GM12878 (cell line): ENCODE measurements at regions not wholly inside any gene's neighbourhood (a gene's known extent, or its start where the extent isn't known, plus 50 kb on each side); places are given as distances from the start of the nearest gene placed in this dataset.

ENCODE experiments used
- ATAC-seq: fragments of 200-7000 bp; cut with Tn5 transposase; 3 replicates; pipeline ENCODE4 v1.9.1; 2020; ENCODE audit warnings: mild to moderate bottlenecking, moderate library complexity
- BruUV-seq: library from RNA; stranded (reverse); fragments of 400-500 nt; replicated peaks from 2 replicates; lab custom pipeline; 2021; lab: Mats Ljungman, UMichigan
- CTCF ChIA-PET: fragments of 300-600 bp; sonication (Branson Sonifier 250); formaldehyde crosslinking; extraction: SDS; loops from one replicate; lab custom pipeline; 2021; ENCODE audit warnings: inconsistent platforms; lab: Yijun Ruan, JAX
- POLR2A ChIA-PET: fragments of 350-600 bp; formaldehyde crosslinking; extraction: SDS; loops from one replicate; lab custom pipeline; 2021; ENCODE audit warnings: inconsistent platforms; lab: Charles Lee
- RAD21 ChIA-PET: fragments of 300-600 bp; sonication (Branson Sonifier 250); formaldehyde crosslinking; loops from one replicate; lab custom pipeline; 2023; ENCODE audit warnings: antibody characterized with exemption; ENCODE audit not compliant: unreplicated experiment; lab: Charles Lee
- SMC1A ChIA-PET: fragments of 300-600 bp; sonication (Branson Sonifier 250); formaldehyde crosslinking; loops from one replicate; lab custom pipeline; 2023; ENCODE audit not compliant: unreplicated experiment, uncharacterized antibody; lab: Charles Lee
- DNase-seq: peaks from one replicate; pipeline ENCODE4 v3.0.0-alpha.2; 2011; ENCODE audit warnings: low read depth, low spot score
- FAIRE-seq: peaks from 3 replicates; lab custom pipeline; 2011; peaks lifted over from hg19 to GRCh38; lab: Jason Lieb, UNC
- H2AFZ ChIP-seq: 2 replicates; pipeline ENCODE4 v1.6.0; 2011; ENCODE audit warnings: low read depth, low read length, control low read depth; ENCODE audit not compliant: control insufficient read depth
- H3K27ac ChIP-seq: 2 replicates; pipeline ENCODE4 v1.5.1; 2011; ENCODE audit warnings: control low read depth; ENCODE audit not compliant: control insufficient read depth, insufficient read depth
- H3K27me3 ChIP-seq, 2 experiments: replicated peaks in 1 of 2; 2 replicates each; pipeline versions ENCODE4 v1.6.0 to v1.6.1; 2011; ENCODE audit warnings: low read length in 1 of 2; ENCODE audit not compliant: control insufficient read depth in 2 of 2, insufficient read depth in 2 of 2
- H3K36me3 ChIP-seq, 2 experiments: 2 replicates each; pipeline ENCODE4 v1.5.1; 2011; ENCODE audit warnings: low read length in 1 of 2; ENCODE audit not compliant: control insufficient read depth in 2 of 2, insufficient read depth in 2 of 2
- H3K4me1 ChIP-seq: 2 replicates; pipeline ENCODE4 v1.6.1; 2011; ENCODE audit warnings: mild to moderate bottlenecking, low read length, moderate library complexity, mixed read lengths; ENCODE audit not compliant: control insufficient read depth, insufficient read depth
- H3K4me2 ChIP-seq: 2 replicates; pipeline ENCODE4 v1.6.0; 2011; ENCODE audit warnings: control low read depth; ENCODE audit not compliant: control insufficient read depth, insufficient read depth
- H3K4me3 ChIP-seq: fragments of 200-600 bp; sonication (generic); 2 replicates; pipeline ENCODE4 v1.5.1; 2016
- H3K79me2 ChIP-seq: 2 replicates; pipeline ENCODE4 v1.6.0; 2011; ENCODE audit warnings: low read length; ENCODE audit not compliant: control insufficient read depth, insufficient read depth
- H3K9ac ChIP-seq: 2 replicates; pipeline ENCODE4 v1.8.0; 2011; ENCODE audit warnings: low read length, control low read depth, mixed read lengths; ENCODE audit not compliant: control insufficient read depth, insufficient read depth
- H3K9me3 ChIP-seq: replicated peaks from 3 replicates; pipeline ENCODE4 v1.5.1; 2011; ENCODE audit warnings: mild to moderate bottlenecking, low read length; ENCODE audit not compliant: control insufficient read depth, insufficient read depth
- H4K20me1 ChIP-seq: 2 replicates; pipeline ENCODE4 v1.6.0; 2011; ENCODE audit not compliant: control insufficient read depth, insufficient read depth
- CEBPZ ChIP-seq: fragments of 150-350 bp; IDR thresholded peaks from 2 replicates; pipeline ENCODE4 v1.6.1; 2016; ENCODE audit warnings: low read depth, low read length
- CREM ChIP-seq: IDR thresholded peaks from 2 replicates; pipeline ENCODE4 v1.6.1; 2014; ENCODE audit warnings: antibody characterized with exemption, low read depth
- E4F1 ChIP-seq: fragments of 450-650 bp; IDR thresholded peaks from 2 replicates; pipeline ENCODE4 v1.6.1; 2018; ENCODE audit warnings: borderline replicate concordance, mild to moderate bottlenecking; ENCODE audit not compliant: partially characterized antibody
- EGR1 ChIP-seq, 2 experiments: IDR thresholded peaks; 1 replicate in 1 of 2; 2 replicates in 1 of 2; pipeline ENCODE4 v1.6.1; 2011 to 2012; ENCODE audit warnings: low read depth in 2 of 2, low read length in 2 of 2, borderline replicate concordance in 1 of 2, mild to moderate bottlenecking in 1 of 2, moderate library complexity in 1 of 2
- KDM1A ChIP-seq: fragments of 200-600 bp; sonication (generic); IDR thresholded peaks from 2 replicates; pipeline ENCODE4 v1.6.1; 2016; ENCODE audit warnings: borderline replicate concordance
- NRF1 ChIP-seq: conservative IDR thresholded peaks from 2 replicates; pipeline ENCODE4 v1.6.1; 2011; ENCODE audit warnings: mild to moderate bottlenecking, low read depth, low read length, improper control_type of control experiment
- PKNOX1 ChIP-seq: fragments of 450-650 bp; IDR thresholded peaks from 2 replicates; pipeline ENCODE4 v1.6.1; 2016; ENCODE audit warnings: mild to moderate bottlenecking
- REST ChIP-seq: IDR thresholded peaks from 2 replicates; pipeline ENCODE4 v1.6.1; 2012; ENCODE audit warnings: mild to moderate bottlenecking, low read depth, low read length
- STAT3 ChIP-seq: IDR thresholded peaks from 2 replicates; pipeline ENCODE4 v1.6.1; 2011; ENCODE audit warnings: low read depth, low read length, improper control_type of control experiment
- ZBTB11 ChIP-seq: fragments of 450-650 bp; formaldehyde crosslinking; IDR thresholded peaks from 2 replicates; pipeline ENCODE4 v1.5.0; 2022; ENCODE audit warnings: mild to moderate bottlenecking, missing genetic modification characterization
- WGBS: methylation state at CpG from one replicate; pipeline ENCODE4 v1.1.6; 2016; ENCODE audit warnings: low lambda C conversion rate; ENCODE audit not compliant: insufficient replicate concordance, insufficient coverage; ENCODE audit errors: missing lambda C conversion rate; 5-methylcytosine and 5-hydroxymethylcytosine counted together
- in situ Hi-C: fragments of 300-500 bp; cut with MboI; formaldehyde crosslinking; loops from 9 replicates; pipeline ENCODE4 v1.14.3; 2018; ENCODE audit warnings: mixed read lengths
- intact Hi-C: fragments of 100-400 bp; cut with micrococcal nuclease; formaldehyde crosslinking; loops from one replicate; pipeline ENCODE4 v1.14.2; 2022; ENCODE audit not compliant: unreplicated experiment

- WGBS = 0% methylated on average over 2 of the region's 2 CpGs
- POLR2A ChIA-PET = no interaction called here
- no peak overlapping the region for H3K4me3 ChIP-seq
- TF ChIP-seq REST = no peak
- TF ChIP-seq STAT3 = no peak
- TF ChIP-seq CEBPZ = no peak
- TF ChIP-seq E4F1 = no peak
- no peak for TF ChIP-seq EGR1 (IDR thresholded peaks at IDR 0.05; ENCODE audit: borderline replicate concordance in 1 of 2, low read depth in 2 of 2, low read length in 2 of 2)
- TF ChIP-seq KDM1A = no peak
- TF ChIP-seq ZBTB11 (CRISPR knock-in tag) = no peak
- TF ChIP-seq NRF1 = no peak
- no peak for TF ChIP-seq CREM
- no peak for TF ChIP-seq PKNOX1
These were observed 206.2 kb downstream of the SLCO4C1 start for GRCh38 chr5:102089883-102090282.

More at GRCh38 chr5:102089883-102090282, 206.2 kb downstream of the SLCO4C1 start:
- no TSS peak for BruUV-seq
- no peaks in the 10 kb centered on the region for H4K20me1 ChIP-seq
- no peaks in the 10 kb centered on the region for H3K79me2 ChIP-seq
- no peak for ATAC-seq
- CTCF ChIA-PET = interaction anchor here (1.0 kb wide), 1 partner anchor 148 kb away, joined by 4 read pairs; no protein-coding TSS in a partner anchor
- H3K9me3 ChIP-seq = no peaks in the 10 kb centered on the region
- H2AFZ ChIP-seq = no peak overlapping the region
- in situ Hi-C loops = no loop called here
- RAD21 ChIA-PET = no interaction called here
- intact Hi-C loops = no loop called here
- no peak for DNase-seq
- no peak for FAIRE-seq
- no peak overlapping the region for H3K27ac ChIP-seq
- H3K9ac ChIP-seq = no peak overlapping the region
- SMC1A ChIA-PET = no interaction called here
- H3K27me3 ChIP-seq = no peaks in the 10 kb centered on the region
- no peaks in the 10 kb centered on the region for H3K4me1 ChIP-seq
- H3K4me2 ChIP-seq = no peak overlapping the region
- no peaks in the 10 kb centered on the region for H3K36me3 ChIP-seq
